HG02678 (cell line): ENCODE measurements at regions not wholly inside any gene's neighbourhood (a gene's known extent, or its start where the extent isn't known, plus 50 kb on each side); places are given as distances from the start of the nearest gene placed in this dataset.

Source experiments
- ATAC-seq: cut with Tn5 transposase; IDR thresholded peaks from one replicate; pipeline ENCODE4 v1.9.1; 2021; ENCODE audit warnings: mild to moderate bottlenecking, moderate library complexity; ENCODE audit not compliant: unreplicated experiment

- no peak for ATAC-seq
Measured at GRCh38 chr2:41992056-41992642, 55.7 kb upstream of the PKDCC start.

- ATAC-seq, result no peak
Measured at GRCh38 chr2:41992671-41993434, 55.0 kb upstream of the PKDCC start.

- ATAC-seq, result no peak
Measured at GRCh38 chr2:41993435-41993925, 54.3 kb upstream of the PKDCC start.

- ATAC-seq, result no peak
Measured at GRCh38 chr2:41994233-41994637, 53.6 kb upstream of the PKDCC start.

GRCh38 chr2:41994661-41995060 lies 53.2 kb upstream of the PKDCC start:
- ATAC-seq, result no peak

GRCh38 chr2:41997561-41997960 lies 50.3 kb upstream of the PKDCC start:
- no peak for ATAC-seq
